ENCODE measurements at regions not wholly inside any gene's neighbourhood (a gene's known extent, or its start where the extent isn't known, plus 50 kb on each side); places are given as distances from the start of the nearest gene placed in this dataset.

DNA sequence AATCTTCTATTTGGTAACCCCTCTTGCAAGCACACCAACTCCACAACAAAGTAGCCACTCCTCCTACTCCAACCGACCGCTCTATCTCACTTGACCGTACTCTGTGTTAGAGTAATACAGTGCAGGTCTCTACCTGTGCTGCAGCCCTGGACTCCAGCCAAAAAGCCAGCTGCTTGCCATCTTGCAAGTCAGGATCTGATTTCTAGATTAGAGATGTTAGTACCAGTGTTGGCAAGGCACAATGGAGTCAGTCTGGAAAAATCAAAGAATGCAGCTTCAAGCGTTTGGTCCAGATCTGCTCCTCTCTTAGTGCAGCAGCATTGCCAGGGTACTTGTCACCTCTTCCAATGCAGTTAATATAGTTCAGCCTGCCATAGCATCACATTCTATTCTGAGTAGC is 477.6 kb downstream of the ZSWIM6 start:
- TF ChIP-seq, protein P1, sequence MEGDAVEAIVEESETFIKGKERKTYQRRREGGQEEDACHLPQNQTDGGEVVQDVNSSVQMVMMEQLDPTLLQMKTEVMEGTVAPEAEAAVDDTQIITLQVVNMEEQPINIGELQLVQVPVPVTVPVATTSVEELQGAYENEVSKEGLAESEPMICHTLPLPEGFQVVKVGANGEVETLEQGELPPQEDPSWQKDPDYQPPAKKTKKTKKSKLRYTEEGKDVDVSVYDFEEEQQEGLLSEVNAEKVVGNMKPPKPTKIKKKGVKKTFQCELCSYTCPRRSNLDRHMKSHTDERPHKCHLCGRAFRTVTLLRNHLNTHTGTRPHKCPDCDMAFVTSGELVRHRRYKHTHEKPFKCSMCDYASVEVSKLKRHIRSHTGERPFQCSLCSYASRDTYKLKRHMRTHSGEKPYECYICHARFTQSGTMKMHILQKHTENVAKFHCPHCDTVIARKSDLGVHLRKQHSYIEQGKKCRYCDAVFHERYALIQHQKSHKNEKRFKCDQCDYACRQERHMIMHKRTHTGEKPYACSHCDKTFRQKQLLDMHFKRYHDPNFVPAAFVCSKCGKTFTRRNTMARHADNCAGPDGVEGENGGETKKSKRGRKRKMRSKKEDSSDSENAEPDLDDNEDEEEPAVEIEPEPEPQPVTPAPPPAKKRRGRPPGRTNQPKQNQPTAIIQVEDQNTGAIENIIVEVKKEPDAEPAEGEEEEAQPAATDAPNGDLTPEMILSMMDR (IDR thresholded peaks at IDR 0.05 in 4 of 5, conservative IDR thresholded peaks at IDR 0.05 in 1 of 5): no peak
- TF ChIP-seq POLR2A (IDR thresholded peaks at IDR 0.05): no peak

Measured in gastrocnemius medialis (tissue), 4 donors.